HCT116 (cell line): ENCODE measurements at regions not wholly inside any gene's neighbourhood (a gene's known extent, or its start where the extent isn't known, plus 50 kb on each side); places are given as distances from the start of the nearest gene placed in this dataset.

ENCODE experiments used
- CEBPB ChIP-seq: IDR thresholded peaks from 2 replicates; pipeline ENCODE4 v1.6.1; 2012; ENCODE audit warnings: low read depth
- CTCF ChIP-seq, 3 experiments: fragments of 200-600 bp in 1 of 3; sonication (generic) in 1 of 3; IDR thresholded peaks in 2 of 3; conservative IDR thresholded peaks in 1 of 3; 2 replicates each; pipeline ENCODE4 v1.5.1; 2012 to 2017; ENCODE audit warnings: low read depth in 2 of 3, low read length in 2 of 3, antibody characterized with exemption in 1 of 3, borderline replicate concordance in 1 of 3, control low read depth in 1 of 3, mild to moderate bottlenecking in 1 of 3, mixed read lengths in 1 of 3, mixed run types in 1 of 3, moderate library complexity in 1 of 3; ENCODE audit not compliant: insufficient read depth in 1 of 3
- ELF1 ChIP-seq: IDR thresholded peaks from 2 replicates; pipeline ENCODE4 v1.6.1; 2012; ENCODE audit warnings: low read depth, borderline replicate concordance
- EZH2 ChIP-seq: fragments of 200-600 bp; sonication (generic); IDR thresholded peaks from 2 replicates; pipeline ENCODE4 v1.6.1; 2017; ENCODE audit warnings: antibody characterized with exemption, mixed run types
- EZH2phosphoT487 ChIP-seq: fragments of 200-600 bp; IDR thresholded peaks from 2 replicates; pipeline ENCODE4 v1.6.1; 2018; ENCODE audit warnings: antibody characterized with exemption, borderline replicate concordance
- JUND ChIP-seq: IDR thresholded peaks from 2 replicates; pipeline ENCODE4 v1.6.1; 2012
- POLR2A ChIP-seq: IDR thresholded peaks from 2 replicates; pipeline ENCODE4 v1.7.0; 2011; ENCODE audit warnings: borderline replicate concordance; ENCODE audit not compliant: insufficient read depth, insufficient read length; ENCODE audit errors: extremely low read depth
- POLR2AphosphoS5 ChIP-seq: IDR thresholded peaks from 2 replicates; pipeline ENCODE4 v1.6.1; 2011; ENCODE audit warnings: mild to moderate bottlenecking, low read depth, low read length, moderate library complexity
- RAD21 ChIP-seq: IDR thresholded peaks from 2 replicates; pipeline ENCODE4 v1.6.1; 2012; ENCODE audit warnings: low read depth, mild to moderate bottlenecking
- REST ChIP-seq: IDR thresholded peaks from 2 replicates; pipeline ENCODE4 v1.6.1; 2012; ENCODE audit warnings: low read depth
- SIN3A ChIP-seq: IDR thresholded peaks from 2 replicates; pipeline ENCODE4 v1.6.1; 2012; ENCODE audit warnings: low read depth
- TCF7L2 ChIP-seq: IDR thresholded peaks from 2 replicates; pipeline ENCODE4 v1.7.0; 2011; ENCODE audit warnings: borderline replicate concordance, inconsistent platforms; ENCODE audit not compliant: insufficient read depth, insufficient read length; ENCODE audit errors: extremely low read depth
- YY1 ChIP-seq: IDR thresholded peaks from 2 replicates; pipeline ENCODE4 v1.6.1; 2011; ENCODE audit warnings: low read length, low read depth, moderate library complexity, mild to moderate bottlenecking; ENCODE audit not compliant: insufficient replicate concordance; ENCODE audit errors: extremely low read depth
- ZNF274 ChIP-seq: fragments of 200-500 bp; sonication (Bioruptor generic); IDR thresholded peaks from 2 replicates; pipeline ENCODE4 v1.6.1; 2014; ENCODE audit warnings: mild to moderate bottlenecking, low read depth, low read length, inconsistent platforms

- TF ChIP-seq CTCF (IDR thresholded peaks at IDR 0.05 in 2 of 3, conservative IDR thresholded peaks at IDR 0.05 in 1 of 3; ENCODE audit: borderline replicate concordance in 1 of 3, insufficient read depth in 1 of 3, low read depth in 2 of 3, low read length in 2 of 3), result no peak
- TF ChIP-seq YY1, result no peak
- TF ChIP-seq TCF7L2, result no peak
- no peak for TF ChIP-seq SIN3A
- TF ChIP-seq POLR2AphosphoS5, result no peak
- TF ChIP-seq POLR2A, result no peak
- no peak for TF ChIP-seq EZH2phosphoT487
- no peak for TF ChIP-seq EZH2
- TF ChIP-seq CEBPB, result no peak
- no peak for TF ChIP-seq JUND
- TF ChIP-seq RAD21, result no peak
- TF ChIP-seq ELF1, result no peak
- no peak for TF ChIP-seq ZNF274
- TF ChIP-seq REST, result no peak
Observed at GRCh38 chr18:28690100-28690499, 513.2 kb upstream of the CDH2 start.
